Peyer's patch (tissue), 4 donors: ENCODE measurements at regions not wholly inside any gene's neighbourhood (a gene's known extent, or its start where the extent isn't known, plus 50 kb on each side); places are given as distances from the start of the nearest gene placed in this dataset.

Experiments used
- DNase-seq, 3 donors: peaks; one replicate each; pipeline ENCODE4 v3.0.0-alpha.2; 2017 to 2019
- H3K27ac ChIP-seq, 4 donors: fragments of 200-600 bp; sonication (generic); one replicate each; pipeline ENCODE4 v1.5.1; 2016 to 2019
- H3K27me3 ChIP-seq, 2 donors: fragments of 200-600 bp; sonication (generic); one replicate each; pipeline ENCODE4 v1.5.1; 2019
- H3K36me3 ChIP-seq, 3 donors: fragments of 200-600 bp; sonication (generic); one replicate each; pipeline ENCODE4 v1.5.1; 2016 to 2019
- H3K4me1 ChIP-seq, 4 donors: fragments of 200-600 bp; sonication (generic); one replicate each; pipeline ENCODE4 v1.5.1; 2016 to 2019
- H3K4me3 ChIP-seq, 4 donors: fragments of 200-600 bp; sonication (generic); 1 replicate in 3 of 4; 2 replicates in 1 of 4; pipeline ENCODE4 v1.5.1; 2016 to 2019; ENCODE audit warnings: mild to moderate bottlenecking in 1 of 4
- H3K9me3 ChIP-seq, 4 donors: fragments of 200-600 bp; sonication (generic); one replicate each; pipeline ENCODE4 v1.5.1; 2016 to 2019; ENCODE audit warnings: mild to moderate bottlenecking in 1 of 4
- POLR2A ChIP-seq, 2 donors: fragments of 450-650 bp; IDR thresholded peaks; one replicate each; pipeline ENCODE4 v1.5.1; 2017; ENCODE audit warnings: antibody characterized with exemption in 2 of 2, mild to moderate bottlenecking in 2 of 2, moderate library complexity in 2 of 2
- TF ChIP-seq, protein P1 (sequence below), 6 experiments: fragments of 450-650 bp in 4 of 6; fragments of 200-600 bp in 2 of 6; sonication (generic) in 1 of 6; IDR thresholded peaks; one replicate each; pipeline ENCODE4 v1.5.1; 2017 to 2019; ENCODE audit warnings: antibody characterized with exemption in 6 of 6, mild to moderate bottlenecking in 3 of 6, moderate library complexity in 1 of 6

DNA sequence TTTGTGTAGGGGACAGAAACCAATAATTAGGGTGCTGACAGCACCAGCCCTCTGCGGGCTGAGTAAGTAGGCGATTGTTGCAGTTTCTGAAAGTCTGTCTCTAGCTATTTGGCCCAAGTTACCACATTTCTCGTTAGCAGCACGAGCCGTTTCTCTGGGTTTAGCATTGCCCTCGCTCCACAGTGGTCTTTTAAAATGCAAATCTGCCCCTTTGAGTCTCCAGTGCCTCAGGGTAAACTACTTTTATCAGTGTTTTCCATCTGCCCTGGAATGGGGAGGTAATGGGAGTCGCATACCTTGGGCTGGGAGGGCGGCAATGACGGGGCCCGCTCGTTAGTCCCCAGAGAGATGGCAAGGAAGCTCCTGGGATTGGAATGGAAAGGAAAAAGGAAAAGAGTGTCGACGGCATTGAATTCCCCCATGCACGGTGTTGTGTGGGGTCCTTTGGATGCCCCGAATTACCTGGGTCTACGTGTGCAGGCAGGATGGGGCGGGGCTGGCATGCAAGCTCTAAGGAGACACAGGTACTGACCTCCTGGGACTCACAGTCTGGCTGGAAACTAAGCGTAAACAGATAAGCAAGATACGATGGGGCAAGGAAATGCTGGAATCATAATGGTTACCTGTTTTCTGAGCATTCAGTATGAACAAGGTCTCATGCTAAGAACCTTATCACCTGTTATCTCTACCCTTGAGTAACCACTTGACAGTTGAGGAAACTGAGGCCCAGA, 131.8 kb upstream of the MAP1LC3B2 start:
- Histone ChIP-seq H3K27ac (no peak overlapping the region), H3K27me3 (no peaks in the 10 kb centered on the region), H3K4me1 (no peaks in the 10 kb centered on the region), H3K9me3 (no peaks in the 10 kb centered on the region), H3K36me3 (no peaks in the 10 kb centered on the region), H3K4me3 (no peak overlapping the region)
- no peak for DNase-seq
- TF ChIP-seq, protein P1, sequence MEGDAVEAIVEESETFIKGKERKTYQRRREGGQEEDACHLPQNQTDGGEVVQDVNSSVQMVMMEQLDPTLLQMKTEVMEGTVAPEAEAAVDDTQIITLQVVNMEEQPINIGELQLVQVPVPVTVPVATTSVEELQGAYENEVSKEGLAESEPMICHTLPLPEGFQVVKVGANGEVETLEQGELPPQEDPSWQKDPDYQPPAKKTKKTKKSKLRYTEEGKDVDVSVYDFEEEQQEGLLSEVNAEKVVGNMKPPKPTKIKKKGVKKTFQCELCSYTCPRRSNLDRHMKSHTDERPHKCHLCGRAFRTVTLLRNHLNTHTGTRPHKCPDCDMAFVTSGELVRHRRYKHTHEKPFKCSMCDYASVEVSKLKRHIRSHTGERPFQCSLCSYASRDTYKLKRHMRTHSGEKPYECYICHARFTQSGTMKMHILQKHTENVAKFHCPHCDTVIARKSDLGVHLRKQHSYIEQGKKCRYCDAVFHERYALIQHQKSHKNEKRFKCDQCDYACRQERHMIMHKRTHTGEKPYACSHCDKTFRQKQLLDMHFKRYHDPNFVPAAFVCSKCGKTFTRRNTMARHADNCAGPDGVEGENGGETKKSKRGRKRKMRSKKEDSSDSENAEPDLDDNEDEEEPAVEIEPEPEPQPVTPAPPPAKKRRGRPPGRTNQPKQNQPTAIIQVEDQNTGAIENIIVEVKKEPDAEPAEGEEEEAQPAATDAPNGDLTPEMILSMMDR (IDR thresholded peaks at IDR 0.05): no peak
- no peak for TF ChIP-seq POLR2A (IDR thresholded peaks at IDR 0.05)

GRCh38 chr12:116429826-116430360, 129.3 kb upstream of the MAP1LC3B2 start:
- Histone ChIP-seq H3K36me3 (no peaks in the 10 kb centered on the region), H3K9me3 (no peaks in the 10 kb centered on the region), H3K4me1 (peaks cover 0 to 14% (median 0%) of the 10 kb centered on the region in 4 donors), H3K27me3 (no peaks in the 10 kb centered on the region), H3K4me3 (no peak overlapping the region), H3K27ac (no peak overlapping the region)
- no peak for TF ChIP-seq POLR2A (IDR thresholded peaks at IDR 0.05)
- TF ChIP-seq, protein P1 (IDR thresholded peaks at IDR 0.05): no peak
- DNase-seq: no peak

- no peak for TF ChIP-seq POLR2A (IDR thresholded peaks at IDR 0.05)
- TF ChIP-seq, protein P1 (IDR thresholded peaks at IDR 0.05): no peak
Observed at GRCh38 chr12:116430911-116431565, 128.1 kb upstream of the MAP1LC3B2 start.

DNA sequence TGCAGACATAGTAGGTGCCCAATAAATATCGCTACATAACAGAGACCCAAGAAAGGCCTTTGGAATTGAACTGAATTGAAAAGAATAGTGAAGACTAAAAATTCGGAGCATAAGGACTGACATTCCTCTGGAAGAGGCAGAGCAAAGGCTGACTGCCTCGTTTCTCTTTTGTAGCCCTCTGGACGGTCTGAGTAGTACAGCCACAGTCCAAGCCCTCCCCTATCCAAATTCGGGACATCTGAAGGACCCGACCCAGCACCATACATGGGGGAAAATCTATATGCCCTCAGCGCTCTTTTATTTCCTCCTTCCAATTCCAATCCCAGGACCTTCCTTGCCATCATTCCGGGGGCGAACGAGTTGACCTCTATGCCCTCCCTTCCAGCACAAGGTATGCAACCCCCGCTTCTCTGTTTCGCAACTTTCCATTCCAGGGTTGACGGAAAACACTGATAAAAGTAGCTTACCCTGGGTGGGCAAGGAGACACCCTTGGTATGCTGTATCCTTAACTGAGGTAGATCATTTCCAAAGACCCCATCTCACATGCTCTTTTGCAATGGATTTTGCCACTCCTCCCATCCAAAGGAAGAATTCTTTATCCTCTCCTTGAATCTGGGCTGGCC, 127.4 kb upstream of the MAP1LC3B2 start:
- Histone ChIP-seq H3K4me3 (no peak overlapping the region), H3K27ac (no peak overlapping the region), H3K27me3 (no peaks in the 10 kb centered on the region), H3K36me3 (no peaks in the 10 kb centered on the region), H3K4me1 (peaks cover 0 to 23% (median 0%) of the 10 kb centered on the region in 4 donors), H3K9me3 (no peaks in the 10 kb centered on the region)
- DNase-seq: no peak
- TF ChIP-seq, protein P1 (IDR thresholded peaks at IDR 0.05): no peak
- no peak for TF ChIP-seq POLR2A (IDR thresholded peaks at IDR 0.05)

More at GRCh38 chr12:116430911-116431565, 128.1 kb upstream of the MAP1LC3B2 start:
- Histone ChIP-seq H3K27ac (no peak overlapping the region), H3K9me3 (no peaks in the 10 kb centered on the region), H3K4me1 (peaks cover 0 to 16% (median 0%) of the 10 kb centered on the region in 4 donors), H3K27me3 (no peaks in the 10 kb centered on the region), H3K4me3 (no peak overlapping the region), H3K36me3 (no peaks in the 10 kb centered on the region)
- no peak for DNase-seq

GRCh38 chr12:116432314-116432750, 126.8 kb upstream of the MAP1LC3B2 start:
- Histone ChIP-seq H3K27ac (peak overlapping the region in 1 of 4 donors; percentile 31), H3K4me3 (no peak overlapping the region), H3K4me1 (peaks cover 0 to 28% (median 0%) of the 10 kb centered on the region in 4 donors), H3K27me3 (no peaks in the 10 kb centered on the region), H3K9me3 (no peaks in the 10 kb centered on the region), H3K36me3 (no peaks in the 10 kb centered on the region)
- no peak for DNase-seq
- TF ChIP-seq, protein P1 (IDR thresholded peaks at IDR 0.05): no peak
- no peak for TF ChIP-seq POLR2A (IDR thresholded peaks at IDR 0.05)
